CD4-positive, alpha-beta T cell (primary cell): ENCODE measurements at regions not wholly inside any gene's neighbourhood (a gene's known extent, or its start where the extent isn't known, plus 50 kb on each side); places are given as distances from the start of the nearest gene placed in this dataset.
"Not testable (repeated sequence)": the region's sequence is repeated elsewhere in the genome, so short reads cannot be mapped to it uniquely, and the experiment has no call there.

Experiments used
- ATAC-seq: fragments of 200-7000 bp; cut with Tn5 transposase; one replicate; pipeline ENCODE4 v1.10.0; 2022; ENCODE audit warnings: mild to moderate bottlenecking; ENCODE audit not compliant: poor library complexity
- CTCF ChIA-PET: fragments of 350-600 bp; sonication (Branson Sonifier 250); formaldehyde crosslinking; loops from one replicate; lab custom pipeline; 2021; ENCODE audit warnings: antibody characterized with exemption, inconsistent platforms; lab: Charles Lee
- POLR2A ChIA-PET: fragments of 350-600 bp; sonication (Branson Sonifier 250); formaldehyde crosslinking; loops from one replicate; lab custom pipeline; 2021; ENCODE audit warnings: antibody characterized with exemption, inconsistent platforms; lab: Charles Lee
- DNase-seq, 14 experiments: peaks; one replicate each; pipeline ENCODE4 v3.0.0-alpha.2; 2013 to 2020; ENCODE audit warnings: mixed read lengths in 2 of 14
- H3K27ac ChIP-seq, 2 donors: one replicate each; pipeline versions ENCODE4 v1.5.1 to v1.7.0; 2013; ENCODE audit warnings: low read length in 2 of 2, low read depth in 1 of 2, mild to moderate bottlenecking in 1 of 2
- H3K27me3 ChIP-seq, 2 experiments: 1 replicate in 1 of 2; 2 replicates in 1 of 2; pipeline versions ENCODE4 v1.6.1 to v1.7.0; 2013; ENCODE audit warnings: low read length in 2 of 2, control low read depth in 1 of 2, mild to moderate bottlenecking in 1 of 2, moderate library complexity in 1 of 2; ENCODE audit not compliant: insufficient read depth in 2 of 2, control insufficient read depth in 1 of 2
- H3K36me3 ChIP-seq: one replicate; pipeline ENCODE4 v1.6.1; 2013; ENCODE audit warnings: low read length, control low read depth; ENCODE audit not compliant: insufficient read depth
- H3K4me1 ChIP-seq: one replicate; pipeline ENCODE4 v1.6.1; 2013; ENCODE audit warnings: low read length, control low read depth; ENCODE audit not compliant: insufficient read depth
- H3K4me3 ChIP-seq: one replicate; pipeline ENCODE4 v1.5.1; 2013; ENCODE audit warnings: mild to moderate bottlenecking, low read length, moderate library complexity
- H3K9me3 ChIP-seq, 2 experiments: 1 replicate in 1 of 2; 2 replicates in 1 of 2; pipeline versions ENCODE4 v1.6.1 to v1.7.0; 2013; ENCODE audit warnings: low read length in 2 of 2, mild to moderate bottlenecking in 2 of 2, control low read depth in 1 of 2, moderate library complexity in 1 of 2; ENCODE audit not compliant: control insufficient read depth in 1 of 2, insufficient read depth in 1 of 2
- H3K27ac Mint-ChIP-seq: one replicate; pipeline ENCODE4 v1.8.0; 2020; ENCODE audit warnings: mixed read lengths
- H3K27me3 Mint-ChIP-seq: one replicate; pipeline ENCODE4 v1.8.0; 2021; ENCODE audit warnings: mixed read lengths
- H3K36me3 Mint-ChIP-seq: one replicate; pipeline ENCODE4 v1.8.0; 2021; ENCODE audit warnings: low read depth, mixed read lengths
- H3K4me1 Mint-ChIP-seq: one replicate; pipeline ENCODE4 v1.8.0; 2021; ENCODE audit warnings: low read depth, mixed read lengths
- H3K4me3 Mint-ChIP-seq: one replicate; pipeline ENCODE4 v1.8.0; 2020; ENCODE audit warnings: mild to moderate bottlenecking, mixed read lengths
- H3K9me3 Mint-ChIP-seq: one replicate; pipeline ENCODE4 v1.8.0; 2020; ENCODE audit warnings: mixed read lengths
- intact Hi-C, 2 experiments: fragments of 100-400 bp; cut with DNase I in 1 of 2; cut with micrococcal nuclease in 1 of 2; formaldehyde crosslinking; loops; one replicate each; pipeline versions ENCODE4 v1.15.1 to v1.9.0; 2023 to 2025; cut with DNase I, micrococcal nuclease
- TF ChIP-seq, protein P1 (sequence below): fragments of 200-600 bp; IDR thresholded peaks from one replicate; pipeline ENCODE4 v1.8.0; 2022; ENCODE audit warnings: antibody characterized with exemption, mild to moderate bottlenecking

DNA sequence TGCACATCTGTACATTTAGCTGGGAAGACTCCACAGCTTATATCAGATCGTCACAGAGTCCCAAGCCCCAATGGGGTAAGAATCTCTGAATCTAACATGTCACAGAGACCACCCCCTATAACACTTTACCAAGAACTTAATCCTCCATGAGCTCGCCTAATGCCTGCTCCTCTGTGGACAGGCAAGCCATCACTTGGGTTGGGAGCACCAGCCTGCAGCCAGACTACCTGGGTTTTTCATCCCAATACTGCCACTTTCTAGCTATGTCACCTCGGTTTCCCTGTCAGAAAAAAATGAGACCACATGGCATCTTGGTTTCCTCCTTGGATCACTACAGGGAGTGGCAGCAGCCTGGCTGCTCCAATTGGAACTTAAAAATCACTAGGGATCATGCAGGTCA, 277.9 kb upstream of the TLE3 start:
- Mint-ChIP-seq H3K27ac (no peak overlapping the region), H3K27me3 (peaks cover 31% of the 10 kb centered on the region), H3K4me1 (peaks cover 5% of the 10 kb centered on the region), H3K9me3 (no peaks in the 10 kb centered on the region), H3K36me3 (no peaks in the 10 kb centered on the region), H3K4me3 (no peak overlapping the region)
- DNase-seq (no peak), ATAC-seq (no peak)
- intact Hi-C loops: no loop called here
- Histone ChIP-seq H3K27me3 (peaks cover 0 to 2% of the 10 kb centered on the region in 2 experiments), H3K4me1 (peaks cover 5% of the 10 kb centered on the region), H3K27ac (no peak overlapping the region), H3K36me3 (no peaks in the 10 kb centered on the region), H3K9me3 (peaks cover 0 to 3% of the 10 kb centered on the region in 2 experiments), H3K4me3 (no peak overlapping the region)
- CTCF ChIA-PET: interaction anchor here (0.7 kb wide), 1 partner anchor 10 kb away, joined by 3 read pairs; no protein-coding TSS in a partner anchor
- TF ChIP-seq, protein P1, sequence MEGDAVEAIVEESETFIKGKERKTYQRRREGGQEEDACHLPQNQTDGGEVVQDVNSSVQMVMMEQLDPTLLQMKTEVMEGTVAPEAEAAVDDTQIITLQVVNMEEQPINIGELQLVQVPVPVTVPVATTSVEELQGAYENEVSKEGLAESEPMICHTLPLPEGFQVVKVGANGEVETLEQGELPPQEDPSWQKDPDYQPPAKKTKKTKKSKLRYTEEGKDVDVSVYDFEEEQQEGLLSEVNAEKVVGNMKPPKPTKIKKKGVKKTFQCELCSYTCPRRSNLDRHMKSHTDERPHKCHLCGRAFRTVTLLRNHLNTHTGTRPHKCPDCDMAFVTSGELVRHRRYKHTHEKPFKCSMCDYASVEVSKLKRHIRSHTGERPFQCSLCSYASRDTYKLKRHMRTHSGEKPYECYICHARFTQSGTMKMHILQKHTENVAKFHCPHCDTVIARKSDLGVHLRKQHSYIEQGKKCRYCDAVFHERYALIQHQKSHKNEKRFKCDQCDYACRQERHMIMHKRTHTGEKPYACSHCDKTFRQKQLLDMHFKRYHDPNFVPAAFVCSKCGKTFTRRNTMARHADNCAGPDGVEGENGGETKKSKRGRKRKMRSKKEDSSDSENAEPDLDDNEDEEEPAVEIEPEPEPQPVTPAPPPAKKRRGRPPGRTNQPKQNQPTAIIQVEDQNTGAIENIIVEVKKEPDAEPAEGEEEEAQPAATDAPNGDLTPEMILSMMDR: no peak
- POLR2A ChIA-PET: no interaction called here

DNA sequence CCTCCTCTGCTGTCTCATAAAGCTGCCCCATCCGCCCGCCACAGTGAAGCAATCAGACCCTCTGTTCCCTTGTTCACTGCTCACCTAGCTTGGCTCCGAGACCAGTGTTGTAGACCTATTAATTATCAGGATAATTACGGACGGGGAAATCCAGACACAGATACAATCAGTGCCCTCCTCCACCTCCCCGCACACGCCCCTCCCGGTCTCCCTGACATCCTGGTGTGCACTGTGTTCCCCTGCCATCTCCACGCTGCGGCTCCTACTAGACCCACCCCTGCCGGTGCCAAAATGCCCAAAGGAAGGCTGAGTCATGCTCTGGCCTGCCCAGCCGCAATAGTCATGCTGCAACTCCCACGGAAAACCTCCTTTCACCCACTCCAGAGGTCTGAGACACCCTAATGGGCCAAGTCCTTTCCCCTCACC, 277.3 kb upstream of the TLE3 start:
- no peak for ATAC-seq
- CTCF ChIA-PET: no interaction called here
- H3K4me3 Mint-ChIP-seq: no peak overlapping the region
- peaks cover 36% of the 10 kb centered on the region for H3K27me3 Mint-ChIP-seq
- no peaks in the 10 kb centered on the region for H3K36me3 ChIP-seq
- H3K4me1 ChIP-seq: peaks cover 5% of the 10 kb centered on the region
- peaks cover 0 to 3% of the 10 kb centered on the region in 2 experiments for H3K9me3 ChIP-seq
- H3K36me3 Mint-ChIP-seq: no peaks in the 10 kb centered on the region
- POLR2A ChIA-PET: no interaction called here
- peaks cover 5% of the 10 kb centered on the region for H3K4me1 Mint-ChIP-seq
- intact Hi-C loops: no loop called here
- no peaks in the 10 kb centered on the region for H3K9me3 Mint-ChIP-seq
- TF ChIP-seq, protein P1: no peak
- no peak overlapping the region for H3K27ac ChIP-seq
- DNase-seq: no peak
- no peak overlapping the region for H3K27ac Mint-ChIP-seq
- no peak overlapping the region for H3K4me3 ChIP-seq
- H3K27me3 ChIP-seq: peaks cover 0 to 2% of the 10 kb centered on the region in 2 experiments

DNA sequence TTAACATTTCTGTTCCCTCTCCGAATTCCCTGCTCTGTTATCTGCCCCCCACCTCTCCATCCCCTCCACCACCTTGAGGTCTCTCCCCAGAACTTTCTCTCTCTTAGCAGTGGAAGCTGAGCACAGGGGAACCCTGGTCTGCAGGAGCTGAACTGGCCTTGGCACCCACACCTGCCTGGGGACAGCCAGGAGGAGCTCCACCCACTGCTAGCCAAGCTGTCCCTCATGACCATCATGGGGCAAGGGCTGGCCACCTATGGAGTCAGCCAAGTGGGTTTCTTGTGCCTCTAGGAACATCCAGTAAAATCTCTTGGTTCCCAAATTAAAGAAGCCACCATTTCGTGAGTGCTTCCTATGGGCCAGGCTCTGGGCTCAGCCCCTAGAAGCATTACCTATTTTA, 276.4 kb upstream of the TLE3 start:
- H3K4me1 Mint-ChIP-seq: peaks cover 5% of the 10 kb centered on the region
- DNase-seq (no peak), ATAC-seq (no peak)
- no peak overlapping the region for H3K4me3 ChIP-seq
- H3K4me1 ChIP-seq: peaks cover 5% of the 10 kb centered on the region
- H3K27ac ChIP-seq: no peak overlapping the region
- H3K9me3 ChIP-seq: peaks cover 0 to 3% of the 10 kb centered on the region in 2 experiments
- ChIA-PET POLR2A (no interaction called here), CTCF (no interaction called here)
- no peak overlapping the region for H3K4me3 Mint-ChIP-seq
- H3K9me3 Mint-ChIP-seq: no peaks in the 10 kb centered on the region
- no peak overlapping the region for H3K27ac Mint-ChIP-seq
- no peaks in the 10 kb centered on the region for H3K36me3 ChIP-seq
- H3K36me3 Mint-ChIP-seq: no peaks in the 10 kb centered on the region
- peaks cover 0 to 2% of the 10 kb centered on the region in 2 experiments for H3K27me3 ChIP-seq
- TF ChIP-seq, protein P1: no peak
- intact Hi-C loops: no loop called here
- peaks cover 37% of the 10 kb centered on the region for H3K27me3 Mint-ChIP-seq

DNA sequence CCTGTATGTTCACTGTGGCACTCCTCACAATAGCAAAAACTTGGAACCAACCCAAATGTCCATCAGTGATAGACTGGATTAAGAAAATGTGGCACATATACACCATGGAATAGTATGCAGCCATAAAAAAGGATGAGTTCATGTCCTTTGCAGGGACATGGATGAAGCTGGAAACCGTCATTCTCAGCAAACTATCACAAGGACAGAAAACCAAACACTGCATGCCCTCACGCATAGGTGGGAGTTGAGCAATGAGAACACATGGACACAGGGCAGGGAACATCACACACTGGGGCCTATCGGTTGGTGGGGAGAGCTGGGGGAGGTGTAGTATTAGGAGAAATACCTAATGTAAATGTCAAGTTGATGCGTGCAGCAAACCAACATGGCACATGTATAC, 275.7 kb upstream of the TLE3 start:
- H3K4me3 ChIP-seq, H3K36me3 ChIP-seq, ATAC-seq, H3K27ac ChIP-seq, H3K4me3 Mint-ChIP-seq, POLR2A ChIA-PET, intact Hi-C loops, CTCF ChIA-PET, H3K27ac Mint-ChIP-seq, H3K4me1 Mint-ChIP-seq, H3K4me1 ChIP-seq, DNase-seq, H3K9me3 ChIP-seq, H3K36me3 Mint-ChIP-seq, H3K27me3 ChIP-seq, H3K9me3 Mint-ChIP-seq: not testable (repeated sequence)
- peaks cover 42% of the 10 kb centered on the region for H3K27me3 Mint-ChIP-seq

DNA sequence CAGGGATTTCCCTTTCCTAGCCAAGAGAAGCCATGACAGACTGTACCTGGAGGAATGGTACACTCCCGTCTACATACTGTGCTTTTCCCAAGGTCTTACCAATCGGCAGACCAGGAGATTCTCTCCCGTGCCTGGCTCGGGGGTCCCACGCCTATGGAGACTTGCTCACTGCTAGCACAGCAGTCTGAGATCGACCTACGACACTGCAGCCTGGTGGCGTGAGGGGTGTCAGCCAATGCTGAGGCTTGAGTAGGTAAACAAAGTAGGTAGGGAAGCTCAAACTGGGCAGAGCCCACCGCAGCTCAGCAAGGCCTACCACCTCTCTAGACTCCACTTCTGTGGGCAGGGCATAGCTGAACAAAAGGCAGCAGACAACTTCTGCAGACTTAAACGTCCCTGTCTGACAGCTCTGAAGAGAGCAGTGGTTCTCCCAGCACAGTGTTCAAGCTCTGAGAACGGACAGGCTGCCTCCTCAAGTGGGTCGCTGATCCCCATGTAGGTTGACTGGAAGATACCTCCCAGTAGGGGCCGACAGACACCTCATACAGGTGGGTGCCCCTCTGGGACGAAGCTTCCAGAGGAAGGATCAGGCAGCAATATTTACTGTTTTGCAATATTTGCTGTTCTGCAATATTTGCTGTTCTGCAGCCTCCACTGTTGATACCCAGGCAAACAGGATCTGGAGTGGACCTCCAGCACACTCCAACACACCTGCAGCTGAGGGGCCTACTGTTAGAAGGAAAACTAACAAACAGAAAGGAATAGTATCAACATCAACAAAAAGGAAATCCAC, 270.4 kb upstream of the TLE3 start:
- POLR2A ChIA-PET, H3K4me1 Mint-ChIP-seq, H3K36me3 ChIP-seq, H3K4me3 ChIP-seq, H3K36me3 Mint-ChIP-seq, H3K4me3 Mint-ChIP-seq, H3K9me3 ChIP-seq, ATAC-seq, H3K27ac ChIP-seq, H3K27ac Mint-ChIP-seq, CTCF ChIA-PET, H3K27me3 ChIP-seq, DNase-seq, H3K9me3 Mint-ChIP-seq: not testable (repeated sequence)
- peaks cover 11% of the 10 kb centered on the region for H3K4me1 ChIP-seq
- intact Hi-C loops: loop anchor here in 1 of 2 experiments (10.0 kb wide), 1 partner anchor 143 kb away; no protein-coding TSS in a partner anchor
- peaks cover 26% of the 10 kb centered on the region for H3K27me3 Mint-ChIP-seq
